H1 (cell line): ENCODE measurements at regions not wholly inside any gene's neighbourhood (a gene's known extent, or its start where the extent isn't known, plus 50 kb on each side); places are given as distances from the start of the nearest gene placed in this dataset.

ENCODE experiments used
- CTCF ChIA-PET: fragments of 300-600 bp; sonication (Branson Sonifier 250); formaldehyde crosslinking; loops from one replicate; lab custom pipeline; 2021; ENCODE audit not compliant: partially characterized antibody; lab: Charles Lee
- POLR2A ChIA-PET: fragments of 300-600 bp; sonication (Branson Sonifier 250); formaldehyde crosslinking; loops from one replicate; lab custom pipeline; 2021; ENCODE audit warnings: inconsistent platforms; ENCODE audit not compliant: partially characterized antibody; lab: Charles Lee
- DNase-seq, 2 experiments: peaks; one replicate each; pipeline versions ENCODE4 v3.0.0 to v3.0.0-alpha.2; 2010 to 2022; ENCODE audit warnings: low spot score in 2 of 2, low read depth in 1 of 2, mixed read lengths in 1 of 2
- FAIRE-seq: peaks from 2 replicates; lab custom pipeline; 2011; peaks lifted over from hg19 to GRCh38; lab: Jason Lieb, UNC
- H2AFZ ChIP-seq: 2 replicates; pipeline ENCODE4 v1.8.1; 2012; ENCODE audit warnings: low read length, inconsistent platforms
- H2AK5ac ChIP-seq: 2 replicates; pipeline ENCODE4 v1.6.1; 2013; ENCODE audit warnings: low read depth, low read length
- H2BK120ac ChIP-seq: replicated peaks from 2 replicates; pipeline ENCODE3; 2013; ENCODE audit warnings: low read depth, low read length, inconsistent platforms
- H2BK12ac ChIP-seq: 2 replicates; pipeline ENCODE4 v1.6.1; 2013; ENCODE audit warnings: low read depth, low read length
- H2BK15ac ChIP-seq: 2 replicates; pipeline ENCODE4 v1.6.1; 2013; ENCODE audit warnings: low read length
- H2BK20ac ChIP-seq: 2 replicates; pipeline ENCODE4 v1.6.1; 2013; ENCODE audit warnings: low read length
- H2BK5ac ChIP-seq: 2 replicates; pipeline ENCODE4 v1.6.1; 2013; ENCODE audit warnings: low read depth, low read length
- H3K14ac ChIP-seq: 2 replicates; pipeline ENCODE4 v1.6.1; 2013; ENCODE audit warnings: inconsistent platforms; ENCODE audit not compliant: insufficient read length
- H3K18ac ChIP-seq: 2 replicates; pipeline ENCODE4 v1.6.1; 2013; ENCODE audit warnings: low read length; ENCODE audit errors: extremely low read depth
- H3K23ac ChIP-seq: 2 replicates; pipeline ENCODE4 v1.6.1; 2013; ENCODE audit warnings: inconsistent platforms; ENCODE audit not compliant: insufficient read length
- H3K23me2 ChIP-seq: 2 replicates; pipeline ENCODE4 v1.6.1; 2013; ENCODE audit warnings: low read depth, low read length
- H3K27ac ChIP-seq: 2 replicates; pipeline ENCODE4 v1.6.1; 2011; ENCODE audit warnings: low read depth, low read length, inconsistent platforms
- H3K27me3 ChIP-seq, 4 experiments: replicated peaks in 1 of 4; 1 replicate in 1 of 4; 2 replicates in 3 of 4; pipeline versions ENCODE4 v1.6.1 to v1.8.1; 2011 to 2013; ENCODE audit warnings: low read length in 3 of 4, mild to moderate bottlenecking in 3 of 4, inconsistent platforms in 2 of 4, mixed read lengths in 2 of 4, moderate library complexity in 1 of 4; ENCODE audit not compliant: control insufficient read depth in 3 of 4, insufficient read depth in 3 of 4; ENCODE audit errors: extremely low read depth in 1 of 4
- H3K36me3 ChIP-seq, 4 experiments: 2 replicates each; pipeline versions ENCODE4 v1.6.1 to v1.8.1; 2011 to 2013; ENCODE audit warnings: mild to moderate bottlenecking in 4 of 4, low read length in 3 of 4, moderate library complexity in 2 of 4, control low read depth in 1 of 4, inconsistent platforms in 1 of 4; ENCODE audit not compliant: insufficient read depth in 4 of 4, control insufficient read depth in 2 of 4
- H3K4ac ChIP-seq: replicated peaks from 2 replicates; pipeline ENCODE3; 2013; ENCODE audit warnings: low read length, low read depth, mixed read lengths, inconsistent platforms; ENCODE audit not compliant: insufficient read length
- H3K4me1 ChIP-seq, 4 experiments: replicated peaks in 1 of 4; 1 replicate in 1 of 4; 2 replicates in 3 of 4; pipeline versions ENCODE4 v1.6.1 to v1.8.1; 2011 to 2013; ENCODE audit warnings: low read length in 3 of 4, inconsistent platforms in 2 of 4, mixed read lengths in 1 of 4; ENCODE audit not compliant: insufficient read depth in 4 of 4, control insufficient read depth in 3 of 4
- H3K4me2 ChIP-seq, 2 experiments: 2 replicates each; pipeline versions ENCODE4 v1.6.1 to v1.8.1; 2011 to 2013; ENCODE audit warnings: low read depth in 2 of 2, low read length in 2 of 2, control low read depth in 1 of 2, inconsistent platforms in 1 of 2, mild to moderate bottlenecking in 1 of 2; ENCODE audit not compliant: insufficient read depth in 1 of 2
- H3K4me3 ChIP-seq, 4 experiments: fragments of 200-600, 300-600 bp in 1 of 4; sonication (generic), shearing (Covaris generic), sonication (Bioruptor Twin) in 1 of 4; 2 replicates each; pipeline versions ENCODE4 v1.5.1 to v1.8.1; 2011 to 2016; ENCODE audit warnings: low read length in 4 of 4, low read depth in 3 of 4, control low read depth in 2 of 4, inconsistent platforms in 2 of 4, mild to moderate bottlenecking in 2 of 4, mixed read lengths in 1 of 4, moderate library complexity in 1 of 4; ENCODE audit not compliant: insufficient read depth in 2 of 4; ENCODE audit errors: extremely low read depth in 1 of 4
- H3K56ac ChIP-seq: replicated peaks from 2 replicates; pipeline ENCODE3; 2013; ENCODE audit warnings: low read depth, mild to moderate bottlenecking, mixed read lengths, low read length, inconsistent platforms; ENCODE audit not compliant: insufficient read length
- H3K79me1 ChIP-seq: 2 replicates; pipeline ENCODE4 v1.6.1; 2013; ENCODE audit warnings: low read depth, low read length, control low read depth
- H3K79me2 ChIP-seq, 2 experiments: 2 replicates each; pipeline versions ENCODE4 v1.6.1 to v1.8.1; 2012 to 2013; ENCODE audit warnings: low read length in 2 of 2, mild to moderate bottlenecking in 2 of 2, inconsistent platforms in 1 of 2; ENCODE audit not compliant: insufficient read depth in 2 of 2, control insufficient read depth in 1 of 2
- H3K9ac ChIP-seq, 4 experiments: replicated peaks in 1 of 4; 1 replicate in 1 of 4; 2 replicates in 3 of 4; pipeline versions ENCODE4 v1.6.1 to v1.8.1; 2011 to 2013; ENCODE audit warnings: low read depth in 3 of 4, low read length in 3 of 4, control low read depth in 2 of 4, mild to moderate bottlenecking in 2 of 4, moderate library complexity in 2 of 4, inconsistent platforms in 1 of 4; ENCODE audit errors: extremely low read depth in 1 of 4
- H3K9me3 ChIP-seq, 2 experiments: 2 replicates each; pipeline versions ENCODE4 v1.6.1 to v1.8.1; 2012 to 2013; ENCODE audit warnings: mild to moderate bottlenecking in 2 of 2, moderate library complexity in 2 of 2, control low read depth in 1 of 2, inconsistent platforms in 1 of 2, low read depth in 1 of 2, low read length in 1 of 2, mixed read lengths in 1 of 2; ENCODE audit not compliant: insufficient read depth in 2 of 2
- H4K20me1 ChIP-seq, 2 experiments: replicated peaks in 1 of 2; 2 replicates each; pipeline versions ENCODE3 to v1.8.1; 2011 to 2013; ENCODE audit warnings: inconsistent platforms in 2 of 2, low read length in 2 of 2, mild to moderate bottlenecking in 1 of 2; ENCODE audit not compliant: insufficient read depth in 2 of 2, control insufficient read depth in 1 of 2
- H4K5ac ChIP-seq: 2 replicates; pipeline ENCODE4 v1.6.1; 2013; ENCODE audit warnings: low read length, low read depth, mixed read lengths, inconsistent platforms; ENCODE audit not compliant: insufficient read length
- H4K8ac ChIP-seq: 2 replicates; pipeline ENCODE4 v1.8.0; 2013; ENCODE audit warnings: mild to moderate bottlenecking, moderate library complexity, low read length, inconsistent platforms; ENCODE audit not compliant: insufficient read depth; ENCODE audit errors: extremely low read depth
- H4K91ac ChIP-seq: replicated peaks from 2 replicates; pipeline ENCODE3; 2013; ENCODE audit warnings: low read length, mixed read lengths, inconsistent platforms; ENCODE audit not compliant: insufficient read length
- EP300 ChIP-seq, 2 experiments: IDR thresholded peaks; 1 replicate in 1 of 2; 2 replicates in 1 of 2; pipeline ENCODE4 v1.6.1; 2011 to 2012; ENCODE audit warnings: low read depth in 2 of 2, low read length in 2 of 2, mild to moderate bottlenecking in 2 of 2, borderline replicate concordance in 1 of 2, inconsistent platforms in 1 of 2, moderate library complexity in 1 of 2
- ZNF274 ChIP-seq: IDR thresholded peaks from 2 replicates; pipeline ENCODE4 v1.7.0; 2012; ENCODE audit warnings: low read length, borderline replicate concordance; ENCODE audit errors: extremely low read depth
- WGBS, 2 experiments: shearing (Covaris generic) in 1 of 2; methylation state at CpG; one replicate each; pipeline versions ENCODE4 v1.1.6 to v1.1.7; 2013 to 2015; ENCODE audit warnings: low lambda C conversion rate in 2 of 2, mixed read lengths in 2 of 2, inconsistent platforms in 1 of 2, low coverage in 1 of 2, missing lambda C conversion rate in 1 of 2; ENCODE audit not compliant: insufficient replicate concordance in 2 of 2, insufficient coverage in 1 of 2, insufficient read length in 1 of 2; ENCODE audit errors: extremely low coverage in 1 of 2, missing lambda C conversion rate in 1 of 2; 5-methylcytosine and 5-hydroxymethylcytosine counted together

DNA sequence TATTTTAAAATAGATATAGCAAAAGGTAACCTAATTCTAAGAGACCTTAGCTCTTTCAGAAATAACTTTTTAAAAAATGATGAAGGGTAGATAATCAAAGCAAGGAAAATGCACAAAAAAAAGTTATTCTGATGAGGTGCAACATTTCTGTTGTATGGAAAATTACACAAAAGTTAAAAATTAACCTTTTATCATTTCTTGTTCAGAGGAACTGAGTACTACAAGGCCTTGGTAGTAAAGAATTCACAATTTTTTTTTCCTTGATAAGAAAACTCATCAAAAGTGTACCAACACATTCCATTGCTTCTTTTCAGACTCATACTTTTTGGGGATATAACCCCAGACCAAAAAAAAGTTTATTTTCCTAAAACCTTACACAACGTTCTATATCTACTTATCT lies 213.0 kb downstream of the IL15 start:
- H4K8ac ChIP-seq: no peak overlapping the region
- FAIRE-seq (no peak), DNase-seq (no peak)
- H2BK20ac ChIP-seq: no peak overlapping the region
- no peak overlapping the region for H3K14ac ChIP-seq
- H4K20me1 ChIP-seq: no peaks in the 10 kb centered on the region
- no peak overlapping the region for H2BK120ac ChIP-seq
- H2BK12ac ChIP-seq: no peak overlapping the region
- H3K9me3 ChIP-seq: no peaks in the 10 kb centered on the region
- no peak overlapping the region for H2BK5ac ChIP-seq
- ChIA-PET CTCF (no interaction called here), POLR2A (no interaction called here)
- no peaks in the 10 kb centered on the region for H3K27me3 ChIP-seq
- H3K23me2 ChIP-seq: no peaks in the 10 kb centered on the region
- no peak overlapping the region for H2BK15ac ChIP-seq
- H3K4ac ChIP-seq: no peak overlapping the region
- H3K9ac ChIP-seq: no peak overlapping the region
- H3K79me1 ChIP-seq: no peaks in the 10 kb centered on the region
- no peak overlapping the region for H3K4me3 ChIP-seq
- H2AFZ ChIP-seq: no peak overlapping the region
- H3K56ac ChIP-seq: no peak overlapping the region
- H3K36me3 ChIP-seq: no peaks in the 10 kb centered on the region
- H4K91ac ChIP-seq: no peak overlapping the region
- H3K4me2 ChIP-seq: no peak overlapping the region
- H3K27ac ChIP-seq: no peak overlapping the region
- H3K23ac ChIP-seq: no peak overlapping the region
- H4K5ac ChIP-seq: no peak overlapping the region
- no peaks in the 10 kb centered on the region for H3K4me1 ChIP-seq
- H3K79me2 ChIP-seq: no peaks in the 10 kb centered on the region
- no peak overlapping the region for H3K18ac ChIP-seq
- no peak overlapping the region for H2AK5ac ChIP-seq
- 88 to 100% methylated on average over 1 of the region's 1 CpG for WGBS, 2 experiments
- no peak for TF ChIP-seq EP300 (IDR thresholded peaks at IDR 0.05; ENCODE audit: borderline replicate concordance in 1 of 2, low read depth in 2 of 2, low read length in 2 of 2)
- no peak for TF ChIP-seq ZNF274
